NCI-H510A treated with DMSO at 0.1 percent for 48 hours (cell line): ENCODE measurements at regions not wholly inside any gene's neighbourhood (a gene's known extent, or its start where the extent isn't known, plus 50 kb on each side); places are given as distances from the start of the nearest gene placed in this dataset.

Experiments used
- DNase-seq: peaks from one replicate; lab custom pipeline; 2025; lab: John Stamatoyannopoulos, UW

DNA sequence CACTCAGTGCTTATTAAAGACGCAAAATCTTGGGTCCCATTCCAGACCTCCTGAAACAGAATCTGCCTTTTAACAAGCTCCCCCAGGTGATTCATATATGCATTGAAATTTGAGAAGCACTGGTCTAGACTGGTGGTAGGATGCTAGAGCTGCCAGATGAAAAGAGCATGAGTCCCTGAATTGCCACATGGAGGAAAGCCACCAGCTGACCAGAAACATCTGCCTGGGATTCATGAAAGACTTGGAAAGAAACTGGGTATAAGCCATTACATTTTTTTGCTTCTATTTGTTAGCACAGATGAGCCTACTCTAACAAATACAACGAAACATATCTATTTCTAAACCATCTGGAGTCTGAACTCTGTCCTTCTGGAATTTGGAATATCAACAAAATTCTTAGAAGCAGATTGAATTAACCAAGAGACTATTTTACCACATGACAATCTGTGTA, 228.9 kb downstream of the RBM43 start:
- no peak for DNase-seq

DNA sequence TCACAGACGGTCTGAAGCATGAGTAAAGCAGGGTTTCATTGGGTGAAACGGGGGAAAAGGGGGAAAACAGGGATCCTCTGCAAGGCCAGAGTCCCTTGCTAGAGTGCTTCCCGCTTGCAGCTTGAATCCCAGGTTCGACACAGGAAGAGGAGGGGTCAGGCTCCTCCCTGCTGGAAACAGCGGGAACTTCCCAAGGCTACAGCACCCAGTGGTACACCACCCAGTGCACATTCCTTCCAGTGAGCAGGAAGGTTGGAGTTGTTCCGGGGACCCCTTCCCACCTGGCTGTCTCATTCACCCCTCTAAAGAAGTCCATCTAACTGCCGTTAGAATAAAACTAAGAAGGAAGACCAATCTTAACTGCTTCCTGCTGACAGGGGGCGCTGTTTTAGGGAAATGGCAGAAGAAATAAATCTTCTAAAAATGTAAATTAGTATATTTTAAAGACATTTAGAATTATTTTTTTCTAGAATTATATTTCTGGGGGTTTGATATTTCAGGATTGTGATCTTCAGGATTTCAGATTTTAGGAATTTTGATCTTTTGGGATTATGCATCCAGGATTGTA, 230.9 kb downstream of the RBM43 start:
- DNase-seq: no peak

DNA sequence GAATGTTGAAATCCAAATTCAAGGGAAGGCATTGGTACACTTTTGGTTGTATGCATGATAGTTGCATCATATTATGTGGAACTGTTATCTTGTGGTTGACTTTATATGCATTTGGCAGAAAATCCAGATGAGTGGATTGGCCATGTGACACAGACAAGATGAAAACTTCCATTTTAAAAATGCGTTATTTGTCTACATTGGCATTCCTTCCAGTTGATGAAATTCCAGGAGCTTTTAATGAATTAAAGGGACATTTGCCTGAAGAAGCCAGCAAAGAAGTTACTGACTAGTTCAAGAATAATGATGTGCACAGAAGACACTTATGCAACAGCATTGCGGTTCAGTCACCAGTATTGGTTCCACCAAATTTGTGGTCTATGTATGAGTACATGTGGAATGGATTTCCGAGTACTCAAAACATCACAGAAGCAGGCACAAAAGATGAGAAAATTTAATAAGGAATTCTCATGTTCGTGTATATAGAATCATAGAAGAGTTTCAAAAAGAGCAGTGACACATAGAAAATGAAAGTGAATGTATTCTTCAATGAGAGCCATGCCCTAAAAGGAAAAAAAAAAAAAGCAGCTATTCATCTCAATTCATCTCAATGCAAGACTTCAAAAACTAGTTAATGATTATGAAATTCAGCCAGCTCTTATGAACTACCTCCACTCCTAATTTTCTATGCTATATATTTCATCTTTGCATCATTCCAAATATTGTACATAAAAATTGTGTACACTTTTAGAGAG, 232.1 kb downstream of the RBM43 start:
- DNase-seq: no peak

DNA sequence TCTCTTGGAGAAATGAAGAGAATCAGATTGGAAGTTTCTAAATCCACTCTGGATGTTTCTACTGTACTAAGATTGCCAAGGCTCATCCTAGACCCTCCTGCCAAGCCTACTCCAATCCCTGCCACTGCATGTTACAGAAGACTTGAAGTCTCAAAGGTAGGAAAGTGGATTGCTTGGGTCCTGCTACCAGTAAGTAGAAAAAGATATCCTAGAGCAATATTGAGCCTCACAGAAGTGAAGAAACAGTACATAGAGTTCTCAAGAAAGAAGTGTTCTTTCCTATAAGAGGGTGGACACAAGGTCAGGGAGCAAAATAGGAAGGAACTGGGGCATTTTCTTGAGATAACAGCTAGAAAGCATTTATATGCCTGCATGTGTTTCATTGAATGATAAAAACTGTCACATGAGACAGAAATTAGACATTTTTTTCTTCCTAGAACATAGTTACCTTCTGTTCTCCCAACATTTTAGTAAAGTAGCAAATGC, 232.9 kb downstream of the RBM43 start:
- no peak for DNase-seq

DNA sequence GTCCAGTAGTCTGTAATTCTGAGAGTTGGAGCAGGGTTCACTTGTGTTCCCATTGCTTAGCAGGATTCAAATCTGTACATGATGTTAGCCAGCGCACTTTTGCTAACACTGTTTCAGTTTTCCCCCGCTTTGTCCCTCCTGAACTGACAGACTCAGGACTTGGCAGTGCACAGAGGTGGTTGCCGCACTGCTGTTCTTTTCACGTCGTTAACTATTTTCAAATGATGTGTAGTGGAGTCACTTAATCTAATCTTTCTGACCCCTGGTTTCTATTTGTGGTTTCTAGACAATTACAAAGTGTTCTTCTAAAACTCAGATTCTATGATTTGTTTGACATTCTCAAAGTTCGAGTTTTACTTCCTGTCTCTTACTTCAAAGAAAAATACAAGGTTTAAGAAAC, 234.5 kb downstream of the RBM43 start:
- DNase-seq: no peak

DNA sequence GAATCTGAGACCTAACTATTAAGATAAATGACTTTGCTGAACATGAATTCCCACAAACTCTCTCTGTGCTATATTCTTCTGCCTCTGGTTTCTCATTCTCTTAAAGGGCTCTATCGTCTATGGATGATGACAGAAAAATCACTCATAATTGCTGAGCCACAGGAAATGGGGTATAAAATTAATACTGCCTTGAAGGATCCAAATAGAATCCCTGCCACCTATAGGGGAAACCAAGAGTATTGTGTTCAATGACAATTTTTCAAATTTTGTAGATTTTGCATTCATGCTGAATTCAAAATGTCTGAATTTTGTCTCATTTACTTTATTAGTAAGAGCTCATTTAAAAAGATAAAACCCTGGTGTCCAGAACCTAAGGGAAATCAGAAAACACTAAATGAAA, 235.8 kb downstream of the RBM43 start:
- DNase-seq: no peak

DNA sequence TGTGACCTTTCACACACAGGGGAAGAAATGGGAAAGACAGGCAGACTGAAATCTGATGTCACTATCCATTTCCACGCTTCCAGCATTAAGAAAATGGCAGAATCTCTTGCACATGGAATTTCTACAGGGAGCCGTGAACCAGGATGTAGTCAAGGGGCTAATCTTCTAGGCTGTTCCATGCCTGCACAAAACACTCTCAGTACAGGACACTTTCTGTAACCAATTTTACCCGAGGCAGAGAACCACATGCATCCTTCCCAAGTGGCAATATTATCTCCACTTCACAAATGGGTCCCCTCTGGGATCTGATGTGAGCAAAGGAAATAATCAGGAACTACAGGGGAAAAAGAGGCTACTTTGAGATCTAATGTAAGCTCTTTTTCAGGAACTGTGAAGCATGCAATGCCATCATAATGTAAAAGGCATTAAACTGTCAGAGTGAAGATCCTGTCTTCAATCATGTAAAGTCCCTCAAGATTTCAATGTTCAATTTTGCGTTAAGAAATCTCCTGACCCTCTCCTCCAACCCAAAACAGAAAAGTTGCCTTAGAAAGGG, 236.9 kb downstream of the RBM43 start:
- no peak for DNase-seq

DNA sequence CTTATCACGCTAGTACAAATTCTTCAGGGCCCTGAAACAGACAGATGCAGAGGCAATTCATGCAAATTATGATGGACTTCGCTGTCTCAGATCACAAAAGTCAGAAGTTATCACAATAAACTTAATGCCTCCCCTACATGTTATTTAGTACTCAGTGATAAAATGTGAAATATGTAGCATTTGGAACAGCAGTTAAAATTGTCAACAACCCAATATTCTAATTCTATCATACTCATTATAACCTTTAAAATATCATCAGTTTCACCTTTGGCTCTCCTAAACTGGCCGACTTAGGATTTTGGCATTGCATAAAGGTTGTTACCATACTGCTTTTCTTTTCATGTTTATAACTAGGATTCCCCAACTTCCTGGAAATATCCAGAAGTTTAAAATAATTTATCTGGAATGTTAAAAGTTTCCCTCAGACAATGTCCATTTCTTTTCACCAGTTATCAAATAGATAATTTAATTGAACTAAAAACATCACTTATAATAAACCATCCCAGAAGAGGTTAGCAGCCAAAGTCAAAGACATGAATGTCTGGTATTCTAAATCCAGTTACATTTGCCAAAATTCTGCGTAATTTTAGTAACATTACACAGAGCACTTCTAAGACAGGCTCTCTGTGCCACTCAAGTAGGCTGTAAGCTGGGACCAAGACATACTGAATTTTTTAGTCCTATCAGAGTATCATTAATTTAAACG, 239.8 kb downstream of the RBM43 start:
- no peak for DNase-seq

DNA sequence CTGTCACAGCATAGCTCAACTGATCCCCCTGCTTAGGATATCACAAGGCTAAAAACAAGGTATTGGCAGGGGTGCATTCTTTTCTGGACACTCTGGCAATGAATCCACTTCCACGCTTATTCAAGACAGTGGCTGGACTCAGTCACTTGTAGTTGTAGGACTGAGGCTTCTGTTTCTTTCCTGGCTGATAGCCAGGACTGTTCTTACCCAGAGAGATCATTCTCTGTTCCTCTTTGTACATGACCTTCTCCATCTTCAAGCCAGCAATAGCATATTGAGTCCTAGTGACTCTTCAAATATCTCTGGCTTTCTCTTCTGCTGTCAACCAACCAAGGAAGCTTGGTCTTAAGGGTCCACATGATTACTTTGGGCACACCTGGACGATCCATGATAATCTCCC, 241.3 kb downstream of the RBM43 start:
- no peak for DNase-seq

DNA sequence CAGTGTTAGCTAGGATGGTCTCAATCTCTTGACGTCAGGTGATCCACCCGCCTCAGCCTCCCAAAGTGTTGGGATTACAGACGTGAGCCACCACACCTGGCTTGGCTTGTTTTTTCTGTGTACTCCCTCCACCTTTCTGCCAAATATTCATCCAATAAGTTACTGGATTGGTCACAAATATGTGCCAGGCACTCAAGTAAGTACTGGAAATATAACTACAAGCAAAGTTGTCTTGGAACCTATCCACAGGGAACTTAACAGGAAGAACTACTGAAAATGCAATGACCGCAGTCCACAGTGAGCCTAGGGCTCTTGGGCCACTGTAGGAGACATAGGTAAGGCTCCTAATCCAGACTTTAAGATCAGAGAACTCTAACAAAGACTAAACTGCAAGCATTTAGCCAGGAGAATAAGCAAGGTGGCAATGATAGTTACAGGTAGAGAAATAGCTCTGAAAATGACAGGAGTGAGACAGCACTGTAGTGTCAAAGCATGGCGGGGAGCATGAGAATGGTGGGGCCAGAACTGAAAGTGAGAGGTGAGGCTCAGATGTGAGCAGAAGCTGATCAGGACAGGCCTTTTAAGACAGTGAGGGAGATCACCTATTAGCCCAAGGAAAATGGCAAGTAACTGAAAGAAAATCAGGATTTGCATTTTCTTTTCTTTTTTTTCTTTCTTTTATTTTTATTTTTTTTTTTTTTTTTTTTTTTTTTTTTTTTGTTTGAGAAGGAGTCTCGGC, 252.1 kb downstream of the RBM43 start:
- DNase-seq: no peak

DNA sequence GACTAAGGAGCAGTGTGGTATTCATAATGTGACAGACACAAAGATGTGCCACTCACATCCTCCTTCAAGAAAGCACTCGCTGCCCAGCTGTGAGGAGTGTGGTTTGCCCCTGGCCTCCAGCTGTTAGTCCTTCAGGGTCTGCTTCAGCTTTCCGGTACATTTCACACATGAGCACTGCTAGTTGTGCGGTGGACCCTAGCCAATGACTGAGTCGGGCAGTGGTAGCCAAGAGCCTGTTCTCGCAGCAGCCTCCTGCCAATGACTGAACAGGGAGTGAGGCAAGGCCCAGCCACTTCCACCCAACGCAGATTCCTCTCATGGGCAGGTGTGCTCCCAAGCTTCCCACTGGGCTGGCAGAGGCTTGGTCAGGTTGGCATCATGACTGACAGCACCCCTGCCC, 254.3 kb downstream of the RBM43 start:
- peak; percentile 70 for DNase-seq

DNA sequence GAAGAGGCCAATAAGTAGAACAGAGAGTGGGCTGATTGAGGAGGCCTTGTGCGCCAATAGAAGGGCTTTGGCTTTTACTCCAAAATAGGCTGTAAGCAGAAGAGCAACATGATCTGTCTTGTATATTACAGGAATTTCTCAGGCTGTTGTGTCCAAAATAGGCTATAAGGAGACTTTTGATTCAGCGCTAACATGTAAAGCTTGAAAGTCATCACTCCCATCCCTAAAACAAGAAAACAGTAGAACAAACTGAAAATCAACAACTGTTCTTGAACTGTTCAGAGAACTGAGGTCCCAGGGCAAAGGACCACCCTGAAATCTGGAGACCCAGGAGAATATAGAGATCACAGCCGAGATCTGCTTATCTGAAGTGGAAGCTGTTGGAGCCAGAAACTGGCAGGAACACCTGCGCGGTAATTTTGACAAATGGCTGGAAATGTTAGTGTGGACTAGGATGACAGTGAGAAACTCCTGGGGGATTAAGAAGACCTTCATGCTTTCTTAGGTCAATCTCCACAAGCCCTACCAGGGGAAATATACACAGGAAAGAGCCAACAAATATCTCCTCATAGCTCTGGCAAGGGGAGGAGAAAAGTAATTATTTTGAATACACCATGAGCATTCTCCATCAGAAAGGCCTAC, 258.6 kb downstream of the RBM43 start:
- no peak for DNase-seq

DNA sequence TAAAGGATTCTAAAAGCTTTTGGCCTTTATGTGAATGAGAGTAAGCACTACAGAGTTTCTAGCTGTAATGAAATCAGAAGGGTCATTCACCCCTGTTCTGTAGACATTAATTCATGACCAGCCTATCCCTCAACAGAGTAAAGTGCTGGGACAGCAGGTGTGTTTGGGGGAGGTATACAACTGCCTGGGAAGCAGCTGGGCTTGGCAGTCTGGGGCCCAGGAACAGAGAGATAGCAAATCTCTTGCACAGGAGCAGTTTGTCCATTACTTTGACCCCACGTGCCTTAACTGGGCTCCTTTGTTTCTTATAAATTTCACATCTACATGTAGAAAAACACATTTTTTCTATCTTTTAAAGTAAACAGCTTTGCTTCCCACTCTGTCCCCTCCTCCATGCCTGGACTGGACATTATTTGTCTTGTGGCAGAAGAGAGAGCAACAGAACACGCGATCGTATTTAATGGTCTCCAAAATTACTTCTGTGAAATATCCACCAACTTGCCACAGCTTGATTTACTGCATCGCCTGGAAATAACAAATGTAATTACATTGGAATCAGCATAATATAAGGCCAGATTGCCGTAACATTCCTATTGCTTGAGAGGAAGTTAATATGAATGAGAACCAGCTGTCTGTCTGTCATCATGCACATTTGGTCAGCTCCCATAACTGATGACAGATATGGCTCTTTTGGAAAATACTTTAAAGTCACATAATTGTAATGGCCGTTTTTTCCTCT, 263.8 kb downstream of the RBM43 start:
- peak; percentile 43 for DNase-seq

DNA sequence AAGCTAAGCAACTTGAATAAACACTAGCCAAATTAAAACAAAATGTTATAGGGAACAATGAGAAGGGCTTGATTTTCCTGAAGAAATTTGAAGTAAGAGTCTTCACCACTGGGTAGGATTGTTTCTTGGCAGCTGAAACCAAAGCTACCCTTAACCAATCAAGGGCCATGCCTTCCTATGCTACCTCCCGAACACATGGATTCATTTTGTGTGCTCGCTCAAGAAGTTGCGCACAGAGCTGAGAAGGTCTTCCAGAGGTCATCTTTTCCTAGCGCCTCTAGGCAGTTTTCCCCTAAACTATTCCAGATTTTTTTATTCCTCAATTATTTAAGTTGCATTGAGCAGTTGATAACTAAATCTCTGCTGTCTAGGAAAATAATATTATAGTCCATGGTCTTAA, 264.6 kb downstream of the RBM43 start:
- DNase-seq: no peak

DNA sequence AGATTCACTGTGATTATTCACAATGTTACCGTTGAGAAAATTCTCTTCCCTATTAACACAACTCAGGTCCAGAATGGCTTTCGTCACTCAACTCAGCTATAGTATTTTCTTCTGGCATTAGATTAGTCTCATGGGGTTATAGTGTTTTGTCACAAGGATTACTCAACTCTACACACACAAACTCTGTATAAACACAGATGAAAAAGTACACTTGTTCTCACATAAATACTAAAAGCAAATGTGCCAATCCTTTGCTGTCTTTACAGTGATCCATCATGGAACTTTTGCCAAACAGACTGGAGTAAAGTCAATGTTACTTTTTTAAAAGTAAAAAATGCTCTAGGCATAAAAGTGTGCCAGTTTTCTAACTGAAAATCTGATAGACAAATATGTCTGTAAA, 267.6 kb downstream of the RBM43 start:
- no peak for DNase-seq

DNA sequence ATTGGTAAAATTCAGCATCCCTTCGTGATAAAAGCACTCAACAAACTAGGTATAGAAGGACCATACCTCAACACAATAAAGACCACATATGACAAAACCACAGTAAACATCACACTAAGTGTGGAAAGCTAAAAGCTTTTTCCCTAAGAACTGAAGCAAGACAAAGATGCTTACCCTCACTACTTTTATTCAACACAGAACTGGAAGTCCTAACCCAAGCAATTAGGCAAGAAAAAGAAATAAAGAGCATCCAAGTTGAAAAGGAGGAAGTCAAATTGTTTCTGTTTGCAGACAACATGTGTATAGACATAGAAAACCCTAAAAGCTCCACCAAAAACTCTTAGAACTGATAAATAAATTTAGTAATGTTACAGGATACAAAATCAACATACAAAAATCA, 271.7 kb downstream of the RBM43 start:
- DNase-seq: no peak

DNA sequence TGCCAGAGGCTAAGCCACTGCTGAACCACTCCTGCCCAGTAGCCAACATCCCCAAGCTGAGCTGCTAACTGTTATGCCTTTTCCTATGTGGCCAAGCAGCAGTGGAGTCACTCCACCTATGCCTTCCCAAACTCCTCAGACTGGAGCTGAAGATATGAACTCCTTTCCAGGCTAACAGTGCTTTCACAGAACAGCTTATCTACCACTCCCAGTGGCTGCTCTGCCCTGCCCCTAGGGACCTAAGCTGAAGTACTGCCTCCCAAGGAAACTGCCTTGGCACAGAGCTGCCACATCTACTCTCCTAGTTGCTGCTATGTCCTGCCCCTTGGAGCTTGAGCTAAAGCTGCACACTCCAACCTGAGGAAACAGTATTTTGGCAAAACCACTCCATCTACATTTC, 275.9 kb downstream of the RBM43 start:
- DNase-seq: no peak

DNA sequence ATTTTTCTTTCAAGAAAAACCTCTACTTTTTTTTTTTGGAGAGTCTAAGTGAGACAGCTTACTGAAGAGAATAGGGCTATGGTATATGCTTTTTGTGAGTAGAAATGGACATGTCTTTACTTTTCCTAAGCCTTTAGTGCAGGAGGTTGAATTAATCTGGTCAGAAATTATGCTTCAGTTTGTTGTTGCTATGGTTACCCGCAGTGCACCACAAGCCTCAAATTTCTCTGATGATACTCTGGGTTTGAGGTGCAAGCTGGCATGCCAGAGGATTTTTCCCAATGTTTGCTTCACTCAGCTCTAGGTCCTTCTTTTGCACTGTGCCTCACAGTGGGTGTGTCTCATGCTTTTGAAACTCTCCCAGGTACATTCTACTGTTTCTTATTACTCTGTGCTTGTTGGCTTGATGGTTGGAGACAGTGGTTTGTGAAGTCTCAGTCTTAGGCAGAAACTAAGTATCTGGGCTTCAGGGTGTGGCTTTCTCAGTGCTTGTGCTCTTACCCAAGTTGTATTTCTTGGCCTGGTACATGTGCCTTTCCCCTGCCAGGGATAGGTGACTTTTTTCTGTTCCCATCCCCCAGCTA, 278.3 kb downstream of the RBM43 start:
- no peak for DNase-seq

DNA sequence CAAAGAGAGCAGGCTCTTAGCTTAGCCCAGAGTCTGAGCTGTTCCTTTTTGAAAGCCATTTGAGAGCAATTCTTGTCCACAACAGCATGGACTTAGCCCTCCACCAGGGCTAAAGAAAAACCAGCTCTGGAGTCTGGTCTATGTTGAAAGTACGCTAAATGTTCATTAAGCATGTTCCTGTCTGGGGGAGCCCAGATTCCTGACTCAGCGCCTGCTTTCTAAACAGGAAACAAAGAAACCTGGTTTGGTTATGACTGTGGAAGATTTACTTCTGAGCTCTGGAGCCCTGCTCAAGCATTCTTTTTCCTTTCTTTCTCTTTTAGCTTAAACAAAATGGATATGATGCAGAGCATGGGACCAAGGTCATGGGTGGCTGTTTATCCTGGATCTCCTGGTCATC, 279.8 kb downstream of the RBM43 start:
- DNase-seq: no peak

DNA sequence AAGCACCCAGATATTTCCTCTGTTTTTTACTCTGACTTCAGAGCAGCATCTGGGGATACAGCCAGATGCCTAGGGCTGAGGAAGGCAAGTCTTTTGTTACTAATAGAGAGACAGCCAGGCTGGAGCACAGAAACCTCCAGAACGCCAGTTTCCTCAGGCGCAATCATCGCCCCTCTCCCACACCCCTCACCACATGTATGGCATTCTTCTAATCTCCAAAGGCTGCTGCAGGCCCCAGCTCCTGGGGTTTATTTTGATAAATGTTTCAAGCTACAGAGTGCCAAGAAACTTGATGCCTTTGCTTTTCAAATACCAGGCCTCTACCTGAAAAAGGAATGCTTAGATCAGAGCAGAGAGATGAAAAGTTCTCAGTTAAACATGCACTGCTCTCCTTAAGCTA, 283.6 kb downstream of the RBM43 start:
- no peak for DNase-seq

DNA sequence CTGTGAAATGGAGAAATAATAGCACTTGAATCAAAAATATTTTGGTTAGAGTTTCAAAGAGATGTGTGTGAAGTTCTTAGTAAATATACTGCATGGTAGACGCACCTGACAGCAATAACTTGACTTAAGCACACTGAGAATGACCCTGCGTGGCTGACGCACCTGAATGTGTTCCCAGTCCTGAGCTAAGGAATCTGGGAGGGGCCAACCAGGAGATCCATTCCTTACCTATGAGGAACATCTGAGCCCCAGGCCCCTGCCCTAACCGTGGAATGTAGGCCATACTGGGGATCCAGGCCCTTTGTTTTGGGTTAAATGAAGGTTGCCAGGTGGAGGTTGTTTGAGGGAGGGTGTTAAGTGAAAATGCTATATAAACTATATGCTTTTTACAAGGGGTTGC, 284.4 kb downstream of the RBM43 start:
- no peak for DNase-seq
